ENCODE measurements at regions not wholly inside any gene's neighbourhood (a gene's known extent, or its start where the extent isn't known, plus 50 kb on each side); places are given as distances from the start of the nearest gene placed in this dataset.

DNA sequence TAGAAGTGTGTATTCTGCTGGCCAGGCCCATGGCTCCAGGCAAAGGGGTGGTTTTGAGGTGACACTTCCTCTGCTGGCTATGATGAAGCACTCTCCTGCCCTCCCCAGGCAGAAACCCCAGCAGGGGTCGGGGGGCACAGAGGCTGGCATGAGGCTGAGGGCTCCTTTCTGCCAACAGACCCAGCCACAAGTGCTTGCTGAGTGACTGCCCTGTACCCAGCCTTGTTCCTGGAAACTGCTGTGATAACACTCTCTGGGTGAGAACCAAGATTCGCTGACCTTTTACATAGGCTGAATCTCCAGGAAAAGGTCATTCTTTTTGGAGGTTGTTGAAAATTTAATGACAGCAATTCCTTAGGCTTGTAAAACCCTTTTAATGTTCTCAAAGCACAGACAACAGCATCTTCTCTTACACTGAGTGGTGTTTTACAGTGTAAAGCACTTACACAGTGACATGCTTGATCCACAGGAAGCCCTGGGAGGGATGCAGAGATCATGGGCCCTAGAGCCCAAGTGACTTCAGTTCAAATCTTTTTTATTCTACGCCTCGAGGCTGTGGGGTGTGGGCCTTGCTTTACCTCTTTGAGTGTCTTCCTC lies 155.5 kb upstream of the FGGY start:
- dilution Hi-C loops (cut with MboI; ENCODE audit: extremely low pct_ligation_motif_present, low sequenced_read_pairs), result no loop called here

DNA sequence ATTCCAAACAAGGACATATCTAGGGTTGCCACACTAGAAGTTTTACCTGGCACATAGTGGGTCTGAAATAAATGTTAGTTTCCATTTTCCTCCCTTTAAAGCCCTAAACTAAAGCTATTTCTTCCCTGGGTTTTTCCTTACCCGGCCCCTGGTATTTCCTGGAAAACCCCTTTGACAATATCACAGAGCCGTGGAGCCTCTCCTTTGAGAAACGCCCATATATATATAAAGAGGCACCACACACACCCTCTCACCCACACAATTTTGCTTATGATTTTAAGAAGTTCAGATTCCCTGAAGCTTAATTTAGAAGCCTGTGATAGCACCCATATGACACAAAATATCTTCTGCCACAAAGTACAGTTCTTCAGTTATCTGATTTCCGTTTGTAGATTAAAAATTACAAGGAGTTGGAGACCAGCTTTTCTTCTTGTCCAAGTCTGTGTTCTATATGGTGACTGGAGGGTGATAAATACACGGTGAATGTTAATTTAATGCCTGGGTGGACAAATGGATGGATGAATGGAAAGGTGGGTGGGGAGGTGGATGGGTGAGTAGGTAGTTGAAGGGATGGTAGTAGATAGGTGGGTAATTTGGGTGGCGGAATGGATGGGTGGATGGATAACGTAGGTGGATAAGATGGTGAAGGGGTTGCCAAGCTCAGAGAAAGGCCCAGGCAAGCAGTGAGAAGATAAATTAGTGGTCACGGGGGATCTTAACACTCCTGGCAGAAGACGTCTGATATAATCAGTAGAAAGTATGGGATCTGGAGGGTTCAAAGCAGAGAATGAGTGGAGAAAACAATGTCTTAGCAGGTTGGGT lies 154.4 kb upstream of the FGGY start:
- dilution Hi-C loops (cut with MboI; ENCODE audit: extremely low pct_ligation_motif_present, low sequenced_read_pairs), result no loop called here
- Histone ChIP-seq H3K79me2 (ENCODE audit: control insufficient read depth, insufficient read depth, low read length) (no peaks in the 10 kb centered on the region), H3K27me3 (ENCODE audit: control insufficient read depth, extremely low read depth, insufficient read depth, low read length) (no peaks in the 10 kb centered on the region), H4K20me1 (ENCODE audit: control insufficient read depth, extremely low read depth, insufficient read depth, low read length) (no peaks in the 10 kb centered on the region), H2AFZ (ENCODE audit: control insufficient read depth, low read length) (peak overlapping the region; percentile 53), H3K4me1 (ENCODE audit: control insufficient read depth, extremely low read depth, insufficient read depth, low read length) (peaks cover 55% of the 10 kb centered on the region), H3K9me1 (ENCODE audit: control insufficient read depth, extremely low read depth, insufficient read depth, low read length) (no peaks in the 10 kb centered on the region), H3K4me2 (ENCODE audit: control insufficient read depth, extremely low read depth, insufficient read depth, low read depth, low read length) (peak overlapping the region; percentile 61), H3K4me3 (ENCODE audit: control insufficient read depth in 2 of 3, extremely low read depth in 1 of 3, insufficient read depth in 2 of 3, low read depth in 1 of 3, low read length in 3 of 3) (peak overlapping the region in 1 of 3 experiments; percentile 18), H3K27ac (ENCODE audit: control insufficient read depth, insufficient read depth, low read length) (peak overlapping the region; percentile 86), H3K9me3 (ENCODE audit: control insufficient read depth, low read depth, low read length) (no peaks in the 10 kb centered on the region), H3K36me3 (ENCODE audit: control insufficient read depth in 2 of 2, extremely low read depth in 1 of 2, insufficient read depth in 2 of 2, low read length in 2 of 2) (no peaks in the 10 kb centered on the region), H3K9ac (ENCODE audit: control insufficient read depth, extremely low read depth, insufficient read depth, low read length) (peak overlapping the region; percentile 24)
- TF ChIP-seq, protein P1, sequence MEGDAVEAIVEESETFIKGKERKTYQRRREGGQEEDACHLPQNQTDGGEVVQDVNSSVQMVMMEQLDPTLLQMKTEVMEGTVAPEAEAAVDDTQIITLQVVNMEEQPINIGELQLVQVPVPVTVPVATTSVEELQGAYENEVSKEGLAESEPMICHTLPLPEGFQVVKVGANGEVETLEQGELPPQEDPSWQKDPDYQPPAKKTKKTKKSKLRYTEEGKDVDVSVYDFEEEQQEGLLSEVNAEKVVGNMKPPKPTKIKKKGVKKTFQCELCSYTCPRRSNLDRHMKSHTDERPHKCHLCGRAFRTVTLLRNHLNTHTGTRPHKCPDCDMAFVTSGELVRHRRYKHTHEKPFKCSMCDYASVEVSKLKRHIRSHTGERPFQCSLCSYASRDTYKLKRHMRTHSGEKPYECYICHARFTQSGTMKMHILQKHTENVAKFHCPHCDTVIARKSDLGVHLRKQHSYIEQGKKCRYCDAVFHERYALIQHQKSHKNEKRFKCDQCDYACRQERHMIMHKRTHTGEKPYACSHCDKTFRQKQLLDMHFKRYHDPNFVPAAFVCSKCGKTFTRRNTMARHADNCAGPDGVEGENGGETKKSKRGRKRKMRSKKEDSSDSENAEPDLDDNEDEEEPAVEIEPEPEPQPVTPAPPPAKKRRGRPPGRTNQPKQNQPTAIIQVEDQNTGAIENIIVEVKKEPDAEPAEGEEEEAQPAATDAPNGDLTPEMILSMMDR (optimal IDR thresholded peaks at IDR 0.05 in 1 of 3, IDR thresholded peaks at IDR 0.05 in 1 of 3, conservative IDR thresholded peaks at IDR 0.05 in 1 of 3; ENCODE audit: extremely low read depth in 1 of 3, insufficient read depth in 2 of 3, low read length in 3 of 3), result no peak
- no peak for TF ChIP-seq EZH2 (IDR thresholded peaks at IDR 0.05; ENCODE audit: low read length)
- DNase-seq (ENCODE audit: low read depth, low spot score), result no peak
- FAIRE-seq, result peak; percentile 23

More for the DNA sequence above, 155.5 kb upstream of the FGGY start:
- no peaks in the 10 kb centered on the region for H3K79me2 ChIP-seq (ENCODE audit: control insufficient read depth, insufficient read depth, low read length)
- H3K36me3 ChIP-seq (ENCODE audit: control insufficient read depth in 2 of 2, extremely low read depth in 1 of 2, insufficient read depth in 2 of 2, low read length in 2 of 2), result no peaks in the 10 kb centered on the region
- H3K4me3 ChIP-seq (ENCODE audit: control insufficient read depth in 2 of 3, extremely low read depth in 1 of 3, insufficient read depth in 2 of 3, low read depth in 1 of 3, low read length in 3 of 3), result no peak overlapping the region
- peak; percentile 26 for FAIRE-seq
- TF ChIP-seq EZH2 (IDR thresholded peaks at IDR 0.05; ENCODE audit: low read length), result no peak
- TF ChIP-seq, protein P1 (optimal IDR thresholded peaks at IDR 0.05 in 1 of 3, IDR thresholded peaks at IDR 0.05 in 1 of 3, conservative IDR thresholded peaks at IDR 0.05 in 1 of 3; ENCODE audit: extremely low read depth in 1 of 3, insufficient read depth in 2 of 3, low read length in 3 of 3), result no peak
- no peak overlapping the region for H2AFZ ChIP-seq (ENCODE audit: control insufficient read depth, low read length)
- no peak for DNase-seq (ENCODE audit: low read depth, low spot score)
- H3K27ac ChIP-seq (ENCODE audit: control insufficient read depth, insufficient read depth, low read length), result peak overlapping the region; percentile 86
- no peaks in the 10 kb centered on the region for H3K9me3 ChIP-seq (ENCODE audit: control insufficient read depth, low read depth, low read length)
- no peaks in the 10 kb centered on the region for H4K20me1 ChIP-seq (ENCODE audit: control insufficient read depth, extremely low read depth, insufficient read depth, low read length)
- no peak overlapping the region for H3K9ac ChIP-seq (ENCODE audit: control insufficient read depth, extremely low read depth, insufficient read depth, low read length)
- no peaks in the 10 kb centered on the region for H3K9me1 ChIP-seq (ENCODE audit: control insufficient read depth, extremely low read depth, insufficient read depth, low read length)
- H3K4me1 ChIP-seq (ENCODE audit: control insufficient read depth, extremely low read depth, insufficient read depth, low read length), result peaks cover 52% of the 10 kb centered on the region
- H3K4me2 ChIP-seq (ENCODE audit: control insufficient read depth, extremely low read depth, insufficient read depth, low read depth, low read length), result no peak overlapping the region
- no peaks in the 10 kb centered on the region for H3K27me3 ChIP-seq (ENCODE audit: control insufficient read depth, extremely low read depth, insufficient read depth, low read length)
